ENCODE measurements at regions not wholly inside any gene's neighbourhood (a gene's known extent, or its start where the extent isn't known, plus 50 kb on each side); places are given as distances from the start of the nearest gene placed in this dataset.
"Not testable (repeated sequence)": the region's sequence is repeated elsewhere in the genome, so short reads cannot be mapped to it uniquely, and the experiment has no call there.

- H3K27me3 ChIP-seq (replicated peaks; ENCODE audit: control insufficient read depth, insufficient read depth, low read length), result no peaks in the 10 kb centered on the region
- no peaks in the 10 kb centered on the region for H3K36me3 ChIP-seq (ENCODE audit: control insufficient read depth, insufficient read depth, low read length)
- TF ChIP-seq CTCF (IDR thresholded peaks at IDR 0.05; ENCODE audit: insufficient read depth, low read length, poor library complexity, severe bottlenecking), result no peak
- H3K4me3 ChIP-seq (replicated peaks; ENCODE audit: low read depth, low read length), result no peak overlapping the region
- DNase-seq (ENCODE audit: extremely low read depth, insufficient read length), result no peak
Measured at GRCh38 chr9:22214021-22214420, 204.9 kb upstream of the CDKN2B start.

- DNase-seq (ENCODE audit: extremely low read depth, insufficient read length), result no peak
- Histone ChIP-seq H3K27me3 (replicated peaks; ENCODE audit: control insufficient read depth, insufficient read depth, low read length) (no peaks in the 10 kb centered on the region), H3K36me3 (ENCODE audit: control insufficient read depth, insufficient read depth, low read length) (no peaks in the 10 kb centered on the region), H3K4me3 (replicated peaks; ENCODE audit: low read depth, low read length) (no peak overlapping the region)
- TF ChIP-seq CTCF (IDR thresholded peaks at IDR 0.05; ENCODE audit: insufficient read depth, low read length, poor library complexity, severe bottlenecking), result no peak
Measured at GRCh38 chr9:22214497-22215031, 205.5 kb upstream of the CDKN2B start.

- TF ChIP-seq CTCF (IDR thresholded peaks at IDR 0.05; ENCODE audit: insufficient read depth, low read length, poor library complexity, severe bottlenecking), result no peak
- no peak for DNase-seq (ENCODE audit: extremely low read depth, insufficient read length)
- Histone ChIP-seq H3K27me3 (replicated peaks; ENCODE audit: control insufficient read depth, insufficient read depth, low read length) (no peaks in the 10 kb centered on the region), H3K4me3 (replicated peaks; ENCODE audit: low read depth, low read length) (no peak overlapping the region), H3K36me3 (ENCODE audit: control insufficient read depth, insufficient read depth, low read length) (no peaks in the 10 kb centered on the region)
Measured at GRCh38 chr9:22215521-22215920, 206.4 kb upstream of the CDKN2B start.

- Histone ChIP-seq H3K27me3 (replicated peaks; ENCODE audit: control insufficient read depth, insufficient read depth, low read length) (no peaks in the 10 kb centered on the region), H3K4me3 (replicated peaks; ENCODE audit: low read depth, low read length) (no peak overlapping the region), H3K36me3 (ENCODE audit: control insufficient read depth, insufficient read depth, low read length) (no peaks in the 10 kb centered on the region)
- no peak for DNase-seq (ENCODE audit: extremely low read depth, insufficient read length)
- no peak for TF ChIP-seq CTCF (IDR thresholded peaks at IDR 0.05; ENCODE audit: insufficient read depth, low read length, poor library complexity, severe bottlenecking)
Measured at GRCh38 chr9:22216730-22217172, 207.6 kb upstream of the CDKN2B start.

GRCh38 chr9:22217254-22217653 is 208.1 kb upstream of the CDKN2B start:
- TF ChIP-seq CTCF (IDR thresholded peaks at IDR 0.05; ENCODE audit: insufficient read depth, low read length, poor library complexity, severe bottlenecking), result no peak
- DNase-seq (ENCODE audit: extremely low read depth, insufficient read length), result no peak
- no peaks in the 10 kb centered on the region for H3K27me3 ChIP-seq (replicated peaks; ENCODE audit: control insufficient read depth, insufficient read depth, low read length)
- H3K4me3 ChIP-seq (replicated peaks; ENCODE audit: low read depth, low read length), result no peak overlapping the region
- H3K36me3 ChIP-seq (ENCODE audit: control insufficient read depth, insufficient read depth, low read length), result no peaks in the 10 kb centered on the region

GRCh38 chr9:22225856-22226255 is 216.8 kb upstream of the CDKN2B start:
- H3K4me3 ChIP-seq (replicated peaks; ENCODE audit: low read depth, low read length); DNase-seq (ENCODE audit: extremely low read depth, insufficient read length); H3K36me3 ChIP-seq (ENCODE audit: control insufficient read depth, insufficient read depth, low read length); H3K27me3 ChIP-seq (replicated peaks; ENCODE audit: control insufficient read depth, insufficient read depth, low read length): not testable (repeated sequence)
